ENCODE measurements at regions not wholly inside any gene's neighbourhood (a gene's known extent, or its start where the extent isn't known, plus 50 kb on each side); places are given as distances from the start of the nearest gene placed in this dataset.

GRCh38 chr12:21992823-21993222 lies 51.6 kb upstream of the ABCC9 start (continued):
- TF ChIP-seq GTF3C2 (IDR thresholded peaks at IDR 0.05; ENCODE audit: borderline replicate concordance, extremely low read depth, insufficient read length) = no peak
- peak; percentile 38; the same call in 1 of the 2 replicates for TF ChIP-seq CEBPG (CRISPR knock-in tag; IDR thresholded peaks at IDR 0.05)
- TF ChIP-seq CEBPG (tag; conservative IDR thresholded peaks at IDR 0.05 in 1 of 2, IDR thresholded peaks at IDR 0.05 in 1 of 2) = no peak
- TF ChIP-seq ZKSCAN8 (CRISPR knock-in tag; IDR thresholded peaks at IDR 0.05) = no peak
- no peak for TF ChIP-seq NFATC3 (IDR thresholded peaks at IDR 0.05)
- TF ChIP-seq DPF2 (IDR thresholded peaks at IDR 0.05) = peak; percentile 65
- TF ChIP-seq ZBTB11 (CRISPR knock-in tag; IDR thresholded peaks at IDR 0.05) = no peak
- no peak for TF ChIP-seq CCNT2 (IDR thresholded peaks at IDR 0.05; ENCODE audit: borderline replicate concordance, extremely low read depth, insufficient read length, low read depth, low read length)
- TF ChIP-seq HBP1 (CRISPR knock-in tag; IDR thresholded peaks at IDR 0.05) = no peak
- TF ChIP-seq TBL1XR1 (IDR thresholded peaks at IDR 0.05; ENCODE audit: low read length in 2 of 2) = no peak
- TF ChIP-seq MYC (IDR thresholded peaks at IDR 0.05; ENCODE audit: low read depth, low read length) = no peak
- TF ChIP-seq MYC (CRISPR knock-in tag; IDR thresholded peaks at IDR 0.05; ENCODE audit: borderline replicate concordance, low read depth) = no peak
- TF ChIP-seq NFE2L1 (tag; IDR thresholded peaks at IDR 0.05; ENCODE audit: borderline replicate concordance, low read depth) = peak; percentile 52; the same call in 1 of the 2 replicates
- no peak for TF ChIP-seq SREBF2 (CRISPR knock-in tag; IDR thresholded peaks at IDR 0.05)
- TF ChIP-seq ZNF764 (CRISPR knock-in tag; IDR thresholded peaks at IDR 0.05; ENCODE audit: low read depth) = no peak
- TF ChIP-seq PKNOX1 (IDR thresholded peaks at IDR 0.05) = no peak
- TF ChIP-seq RB1 (IDR thresholded peaks at IDR 0.05; ENCODE audit: low read depth) = no peak
- TF ChIP-seq PML (IDR thresholded peaks at IDR 0.05; ENCODE audit: low read length) = no peak
- TF ChIP-seq SIRT6 (IDR thresholded peaks at IDR 0.05; ENCODE audit: low read depth, low read length) = no peak
- TF ChIP-seq NFE2 (IDR thresholded peaks at IDR 0.05; ENCODE audit: low read depth) = peak; percentile 79
- no peak for TF ChIP-seq KLF1 (tag; IDR thresholded peaks at IDR 0.05)

Measured in K562 (cell line).